ENCODE measurements at regions not wholly inside any gene's neighbourhood (a gene's known extent, or its start where the extent isn't known, plus 50 kb on each side); places are given as distances from the start of the nearest gene placed in this dataset.

DNA sequence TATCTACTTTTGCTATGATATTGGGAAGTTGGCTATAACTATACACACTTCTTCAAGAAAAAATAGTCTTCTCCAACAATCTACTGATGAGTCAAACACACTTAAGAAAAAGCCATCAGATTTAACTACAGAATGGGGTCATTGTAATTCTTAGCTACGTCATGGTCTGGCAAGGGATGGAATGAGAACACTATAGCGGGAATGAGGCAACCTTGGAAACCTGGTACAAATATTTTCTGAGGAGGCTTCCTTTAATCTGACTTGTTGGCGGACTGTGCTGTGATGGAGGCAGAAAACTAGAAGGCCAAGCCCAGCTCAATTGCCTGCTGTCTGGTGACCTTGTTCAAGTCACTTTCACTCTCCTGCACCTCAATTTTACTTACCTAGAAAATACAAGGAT, 586.8 kb upstream of the JAG1 start:
- peaks cover 0 to 7% of the 10 kb centered on the region in 2 donors for H3K9me3 ChIP-seq
- H3K36me3 ChIP-seq, result no peaks in the 10 kb centered on the region
- no peaks in the 10 kb centered on the region for H3K4me1 ChIP-seq
- no peak overlapping the region for H3K4me3 ChIP-seq
- H3K27ac ChIP-seq, result no peak overlapping the region
- TF ChIP-seq, protein P1, sequence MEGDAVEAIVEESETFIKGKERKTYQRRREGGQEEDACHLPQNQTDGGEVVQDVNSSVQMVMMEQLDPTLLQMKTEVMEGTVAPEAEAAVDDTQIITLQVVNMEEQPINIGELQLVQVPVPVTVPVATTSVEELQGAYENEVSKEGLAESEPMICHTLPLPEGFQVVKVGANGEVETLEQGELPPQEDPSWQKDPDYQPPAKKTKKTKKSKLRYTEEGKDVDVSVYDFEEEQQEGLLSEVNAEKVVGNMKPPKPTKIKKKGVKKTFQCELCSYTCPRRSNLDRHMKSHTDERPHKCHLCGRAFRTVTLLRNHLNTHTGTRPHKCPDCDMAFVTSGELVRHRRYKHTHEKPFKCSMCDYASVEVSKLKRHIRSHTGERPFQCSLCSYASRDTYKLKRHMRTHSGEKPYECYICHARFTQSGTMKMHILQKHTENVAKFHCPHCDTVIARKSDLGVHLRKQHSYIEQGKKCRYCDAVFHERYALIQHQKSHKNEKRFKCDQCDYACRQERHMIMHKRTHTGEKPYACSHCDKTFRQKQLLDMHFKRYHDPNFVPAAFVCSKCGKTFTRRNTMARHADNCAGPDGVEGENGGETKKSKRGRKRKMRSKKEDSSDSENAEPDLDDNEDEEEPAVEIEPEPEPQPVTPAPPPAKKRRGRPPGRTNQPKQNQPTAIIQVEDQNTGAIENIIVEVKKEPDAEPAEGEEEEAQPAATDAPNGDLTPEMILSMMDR (IDR thresholded peaks at IDR 0.05), result no peak
- no peak for DNase-seq (ENCODE audit: low spot score)
- no peaks in the 10 kb centered on the region for H3K27me3 ChIP-seq

DNA sequence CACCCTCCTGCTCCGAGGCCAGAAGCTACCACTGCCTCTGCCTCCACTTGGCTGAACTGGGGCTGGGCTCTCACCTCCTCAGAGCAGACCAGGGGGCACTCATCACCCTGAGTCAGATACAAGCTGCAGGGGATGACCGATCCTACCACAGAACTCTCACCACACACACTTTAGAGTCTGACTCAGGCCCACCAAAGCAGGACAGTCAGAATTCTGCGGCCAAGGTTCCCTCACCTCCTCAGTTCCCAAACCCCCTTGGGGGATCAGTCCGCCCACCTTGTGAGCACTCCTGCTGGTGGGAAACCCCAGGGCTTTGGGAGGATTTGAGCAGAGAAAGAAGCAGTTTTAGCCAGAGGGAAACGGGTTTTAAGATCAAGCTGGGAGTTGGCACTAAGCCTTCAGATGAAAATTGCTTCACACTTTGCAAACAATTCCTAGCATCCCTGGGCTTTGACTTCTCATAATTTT, 587.8 kb upstream of the JAG1 start:
- H3K36me3 ChIP-seq, result no peaks in the 10 kb centered on the region
- no peaks in the 10 kb centered on the region for H3K27me3 ChIP-seq
- peaks cover 0 to 4% of the 10 kb centered on the region in 2 donors for H3K4me1 ChIP-seq
- H3K4me3 ChIP-seq, result no peak overlapping the region
- DNase-seq (ENCODE audit: low spot score), result no peak
- H3K27ac ChIP-seq, result no peak overlapping the region
- H3K9me3 ChIP-seq, result peaks cover 0 to 7% of the 10 kb centered on the region in 2 donors
- TF ChIP-seq, protein P1 (IDR thresholded peaks at IDR 0.05), result no peak

DNA sequence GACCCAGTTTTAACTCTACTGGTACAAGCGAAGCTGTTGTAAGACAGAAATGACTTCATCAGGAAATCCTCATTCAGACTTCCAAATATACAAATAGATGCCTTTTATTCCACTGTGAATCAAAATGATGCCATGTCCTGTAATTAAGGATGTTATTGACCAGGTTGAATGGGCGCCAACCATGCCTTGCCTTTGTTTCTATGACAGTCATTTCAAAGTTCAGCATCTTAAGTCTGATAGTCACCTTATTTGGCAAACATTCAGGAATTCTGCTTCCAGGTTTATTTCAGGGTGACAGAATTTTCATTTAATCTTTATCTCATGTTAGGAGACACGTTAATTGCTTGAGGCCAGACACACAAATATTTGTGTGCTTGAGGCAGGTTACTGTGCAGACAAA, 592.8 kb upstream of the JAG1 start:
- H3K4me3 ChIP-seq, result no peak overlapping the region
- peaks cover 0 to 26% of the 10 kb centered on the region in 2 donors for H3K4me1 ChIP-seq
- H3K27ac ChIP-seq, result peak overlapping the region in 1 of 2 donors; percentile 52
- TF ChIP-seq, protein P1 (IDR thresholded peaks at IDR 0.05), result no peak
- no peak for DNase-seq (ENCODE audit: low spot score)
- H3K36me3 ChIP-seq, result no peaks in the 10 kb centered on the region
- H3K27me3 ChIP-seq, result no peaks in the 10 kb centered on the region
- H3K9me3 ChIP-seq, result no peaks in the 10 kb centered on the region

DNA sequence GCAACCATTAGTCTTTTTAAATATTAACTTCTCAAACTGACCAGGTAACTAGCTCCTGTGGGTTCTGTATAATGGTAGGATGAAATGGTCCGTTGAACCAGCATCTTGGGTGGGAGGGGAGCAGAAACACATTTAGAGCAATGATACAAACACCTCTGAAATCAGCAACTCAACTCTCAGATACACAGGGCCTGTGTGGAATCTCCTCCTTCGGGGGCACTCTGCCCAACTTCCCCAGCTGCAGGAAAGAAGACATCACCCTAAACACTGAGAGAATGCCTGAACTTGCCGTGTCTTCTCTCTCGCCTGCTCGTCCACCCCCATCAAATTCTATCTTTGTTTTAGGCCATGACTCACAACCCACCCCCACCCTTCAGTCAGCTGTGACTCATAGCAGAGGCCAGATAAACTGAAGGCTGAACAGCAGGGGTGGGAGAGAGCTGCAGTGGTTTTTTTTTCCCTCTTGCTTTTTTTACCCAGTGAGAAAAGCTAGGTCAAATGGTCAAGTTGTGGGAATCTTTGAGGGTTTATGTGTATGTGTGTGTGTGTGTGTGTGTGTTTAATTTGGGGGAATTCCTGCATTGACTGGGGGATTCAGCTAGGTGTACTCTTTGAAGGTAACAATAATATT, 593.4 kb upstream of the JAG1 start:
- DNase-seq (ENCODE audit: low spot score), result peak; percentile 70
- Histone ChIP-seq H3K9me3 (no peaks in the 10 kb centered on the region), H3K27ac (peak overlapping the region; percentile 43 to 52), H3K27me3 (no peaks in the 10 kb centered on the region), H3K4me3 (no peak overlapping the region), H3K36me3 (no peaks in the 10 kb centered on the region), H3K4me1 (peaks cover 0 to 26% of the 10 kb centered on the region in 2 donors)
- TF ChIP-seq, protein P1 (IDR thresholded peaks at IDR 0.05), result no peak

DNA sequence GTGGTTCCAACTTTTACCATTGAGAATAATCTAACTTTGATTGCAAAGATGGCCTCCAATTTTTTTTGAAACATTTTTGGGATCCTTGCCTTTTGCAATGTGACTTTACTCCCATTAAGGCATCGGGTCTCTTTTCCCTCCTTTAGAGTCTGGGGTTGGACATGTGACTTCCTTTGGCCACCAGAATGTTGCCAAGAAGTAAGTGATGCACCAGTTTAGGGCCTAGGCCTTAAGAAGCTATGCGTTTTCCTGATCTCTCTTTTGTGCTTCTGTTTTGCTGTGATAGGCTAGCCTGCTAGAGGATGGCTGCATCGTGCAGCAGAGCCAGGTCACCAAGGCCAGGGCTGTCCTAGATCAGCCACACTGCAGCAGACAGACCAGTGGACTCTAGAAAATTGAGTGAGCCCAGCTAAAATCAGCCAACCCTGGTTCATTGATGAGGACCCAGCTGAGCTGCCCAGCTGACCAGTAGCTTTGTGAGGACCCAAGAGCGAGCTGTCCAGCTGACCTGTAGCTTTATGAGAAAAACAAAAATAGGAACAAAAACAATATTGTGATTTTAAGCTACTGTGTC, 594.0 kb upstream of the JAG1 start:
- no peak for DNase-seq (ENCODE audit: low spot score)
- Histone ChIP-seq H3K27me3 (no peaks in the 10 kb centered on the region), H3K4me1 (peaks cover 0 to 26% of the 10 kb centered on the region in 2 donors), H3K4me3 (no peak overlapping the region), H3K36me3 (no peaks in the 10 kb centered on the region), H3K27ac (peak overlapping the region; percentile 43 to 52), H3K9me3 (no peaks in the 10 kb centered on the region)
- TF ChIP-seq, protein P1 (IDR thresholded peaks at IDR 0.05), result no peak

Measured in right atrium auricular region (tissue), 2 donors.